ENCODE measurements at regions not wholly inside any gene's neighbourhood (a gene's known extent, or its start where the extent isn't known, plus 50 kb on each side); places are given as distances from the start of the nearest gene placed in this dataset.

- no peak for DNase-seq
Observed at GRCh38 chr2:240227538-240228428, 87.3 kb upstream of the OTOS start.

DNA sequence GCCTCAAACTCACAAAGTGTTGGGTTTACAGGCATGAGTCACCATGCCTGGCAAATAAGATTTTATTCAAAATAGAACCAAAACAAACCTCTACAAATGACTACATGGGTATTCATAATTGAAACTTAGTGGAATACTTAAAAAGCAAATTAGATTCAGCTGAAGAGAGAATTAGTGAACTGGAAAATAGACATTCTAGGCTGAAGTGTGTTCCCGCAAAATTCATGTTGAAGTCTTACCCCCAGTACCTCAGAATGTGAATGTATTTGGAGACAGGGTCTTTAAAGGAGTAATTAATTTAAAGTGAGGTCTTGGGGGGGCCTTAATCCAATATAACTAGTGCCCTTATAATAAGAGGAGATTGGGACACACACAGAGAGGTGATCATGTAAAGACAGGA, 88.5 kb upstream of the OTOS start:
- DNase-seq, result no peak

- DNase-seq, result no peak
Observed at GRCh38 chr2:240229603-240230235, 89.3 kb upstream of the OTOS start.

DNA sequence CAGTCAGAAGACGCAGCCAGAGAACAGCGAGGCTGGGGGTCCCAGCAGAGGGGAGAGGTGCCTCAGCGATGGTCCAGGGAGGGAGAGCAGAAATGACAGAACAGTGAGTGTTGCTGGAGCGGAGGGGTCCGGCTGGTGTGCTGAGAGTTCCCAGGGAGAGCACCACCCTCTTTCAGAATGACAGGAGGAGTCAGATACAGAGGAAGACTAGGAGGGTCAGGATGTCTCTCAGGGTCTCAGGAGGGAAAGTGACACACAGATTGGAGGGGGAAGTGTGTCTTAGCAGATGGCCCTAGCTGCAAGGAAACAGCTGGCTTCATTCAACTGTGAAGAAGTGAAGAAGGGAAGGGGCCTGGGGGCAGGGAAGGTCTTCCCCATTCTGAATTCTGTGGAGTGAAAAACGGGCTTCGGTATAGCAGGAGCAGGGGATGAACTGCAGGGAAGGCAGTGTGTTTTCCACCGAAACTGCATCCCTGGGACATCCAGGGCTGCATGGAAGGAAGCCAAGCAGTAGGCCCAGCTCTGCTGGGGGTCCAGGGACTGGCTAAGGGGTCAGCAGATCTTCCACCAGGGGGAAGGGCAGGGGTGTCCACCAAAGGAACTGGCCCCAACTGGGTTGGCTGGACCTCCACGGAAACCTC, 90.0 kb upstream of the OTOS start:
- no peak for DNase-seq

DNA sequence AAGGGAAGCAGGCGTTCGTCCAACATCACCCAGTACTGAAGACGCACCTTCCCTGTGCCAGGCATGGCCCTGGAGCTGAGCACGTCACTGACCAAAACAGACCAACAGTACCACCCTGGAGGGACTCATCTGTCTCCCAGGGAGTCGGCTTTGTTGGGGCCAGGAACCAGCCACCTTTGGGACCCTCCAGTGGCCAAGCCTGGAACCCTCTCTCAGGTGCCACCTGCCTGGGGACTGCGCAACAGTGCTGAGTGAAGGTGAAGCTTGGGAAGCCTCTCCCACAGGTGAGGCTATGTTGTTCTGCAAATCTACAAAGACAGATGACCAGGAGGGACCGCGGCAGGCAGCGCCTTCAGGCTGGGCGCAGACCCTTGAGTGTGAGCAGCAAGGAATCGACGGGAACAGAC, 91.4 kb upstream of the OTOS start:
- DNase-seq, result no peak

GRCh38 chr2:240232264-240232915, 91.9 kb upstream of the OTOS start:
- DNase-seq, result no peak

GRCh38 chr2:240232961-240233884, 92.8 kb upstream of the OTOS start:
- peak; percentile 35 for DNase-seq

DNA sequence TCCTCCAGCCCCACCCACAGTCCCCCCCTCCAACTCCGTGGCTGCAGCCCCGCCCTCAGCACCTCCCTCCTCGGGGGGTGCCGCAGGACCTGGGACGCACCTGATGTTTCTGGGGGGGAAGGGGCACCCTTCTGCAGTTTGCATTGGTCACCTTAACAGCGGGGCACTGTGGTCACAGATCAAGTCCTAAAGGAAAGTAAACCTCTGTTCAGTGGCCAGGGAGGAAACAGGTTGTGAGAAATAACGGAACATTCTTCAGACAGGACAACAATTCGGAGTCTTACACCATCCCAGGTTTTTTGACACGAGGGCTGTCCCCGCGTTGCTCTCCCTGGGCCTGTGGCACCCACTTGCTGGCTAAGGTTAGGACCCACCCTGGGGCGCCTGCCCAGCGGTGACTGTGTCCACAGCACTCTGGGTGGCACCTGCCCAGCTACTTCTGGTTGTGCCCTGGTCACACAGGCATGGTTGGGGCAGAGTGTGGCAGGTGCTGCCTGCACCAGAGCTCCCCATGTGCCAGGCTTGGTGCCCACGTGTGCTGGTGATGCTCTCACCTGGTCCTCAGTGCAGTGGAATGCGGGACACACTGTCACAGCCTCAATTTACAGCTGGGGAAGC, 93.5 kb upstream of the OTOS start:
- DNase-seq, result no peak

GRCh38 chr2:240234503-240234951, 94.1 kb upstream of the OTOS start:
- DNase-seq, result no peak

DNA sequence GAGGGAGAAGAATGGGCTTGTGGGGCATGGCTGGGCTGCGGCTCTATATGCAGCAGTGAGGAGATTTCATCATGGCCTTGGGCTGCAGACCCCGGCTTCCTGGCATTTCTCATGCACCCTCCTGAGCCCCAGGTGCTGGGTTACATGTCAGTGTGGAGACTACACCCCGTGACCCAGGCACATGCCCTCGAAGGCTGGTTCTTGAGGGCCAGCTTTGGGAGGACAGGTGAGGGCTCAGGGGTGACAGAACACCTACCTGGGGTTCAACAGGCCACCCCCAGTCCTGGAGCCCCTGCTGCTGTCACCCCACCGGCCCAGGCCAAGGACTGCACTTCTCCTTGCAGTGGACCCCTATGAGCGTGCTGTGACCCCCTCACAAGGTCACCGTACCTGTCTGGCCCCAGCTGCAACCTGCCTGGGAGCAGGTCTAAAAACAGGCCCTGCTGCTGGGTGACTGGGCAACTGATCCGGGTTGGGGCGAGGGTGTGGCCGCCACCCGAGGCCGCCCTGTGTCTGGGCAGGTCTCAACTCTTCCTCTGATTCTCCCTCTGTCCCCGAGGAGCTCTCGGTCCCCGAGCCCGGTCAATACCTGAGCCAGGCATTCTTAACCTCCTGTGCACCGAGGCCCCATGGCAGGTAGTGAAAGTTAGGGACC, 94.8 kb upstream of the OTOS start:
- no peak for DNase-seq

GRCh38 chr2:240235811-240236210, 95.4 kb upstream of the OTOS start:
- no peak for DNase-seq

- DNase-seq, result no peak
Observed at GRCh38 chr2:240236217-240237111, 96.0 kb upstream of the OTOS start.

GRCh38 chr2:240237609-240238174, 97.2 kb upstream of the OTOS start:
- DNase-seq, result no peak

DNA sequence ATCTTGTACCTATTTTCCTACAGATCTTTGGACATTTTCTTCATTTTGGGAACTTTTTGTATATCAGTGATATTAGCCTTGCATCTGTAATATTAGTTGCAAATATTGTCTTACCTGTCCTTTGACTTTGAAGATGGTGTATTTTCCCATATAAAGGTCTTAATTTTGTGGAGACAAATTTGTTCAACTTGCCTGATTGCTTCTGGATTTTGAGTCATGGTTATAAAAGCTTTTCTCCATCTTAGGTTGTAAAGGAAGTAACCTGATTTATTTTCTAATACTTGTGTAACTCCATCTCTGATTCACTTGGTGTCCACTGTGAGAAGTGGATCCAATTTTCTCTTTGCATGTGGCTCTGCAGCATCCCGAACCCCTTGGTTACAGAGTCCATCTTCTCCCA, 97.7 kb upstream of the OTOS start:
- no peak for DNase-seq

- DNase-seq, result no peak
Observed at GRCh38 chr2:240238786-240239185, 98.3 kb upstream of the OTOS start.

DNA sequence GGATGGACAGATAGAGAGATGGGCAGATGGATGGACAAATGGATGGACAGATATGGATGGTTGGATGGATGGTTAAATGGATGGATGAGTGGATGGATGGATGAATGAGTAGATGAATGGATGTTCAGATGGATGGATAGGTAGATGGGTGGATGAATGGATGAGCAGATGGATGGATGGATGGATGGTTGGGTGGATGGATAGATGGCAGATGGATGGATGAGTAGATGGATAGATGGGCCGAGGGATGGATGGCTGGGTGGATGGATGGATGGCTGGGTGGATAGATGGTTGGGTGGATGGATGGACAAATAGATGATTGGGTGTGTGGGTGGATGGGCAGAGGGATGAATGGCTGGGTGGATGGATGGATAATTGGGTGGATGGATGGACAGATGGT, 98.9 kb upstream of the OTOS start:
- DNase-seq, result no peak

DNA sequence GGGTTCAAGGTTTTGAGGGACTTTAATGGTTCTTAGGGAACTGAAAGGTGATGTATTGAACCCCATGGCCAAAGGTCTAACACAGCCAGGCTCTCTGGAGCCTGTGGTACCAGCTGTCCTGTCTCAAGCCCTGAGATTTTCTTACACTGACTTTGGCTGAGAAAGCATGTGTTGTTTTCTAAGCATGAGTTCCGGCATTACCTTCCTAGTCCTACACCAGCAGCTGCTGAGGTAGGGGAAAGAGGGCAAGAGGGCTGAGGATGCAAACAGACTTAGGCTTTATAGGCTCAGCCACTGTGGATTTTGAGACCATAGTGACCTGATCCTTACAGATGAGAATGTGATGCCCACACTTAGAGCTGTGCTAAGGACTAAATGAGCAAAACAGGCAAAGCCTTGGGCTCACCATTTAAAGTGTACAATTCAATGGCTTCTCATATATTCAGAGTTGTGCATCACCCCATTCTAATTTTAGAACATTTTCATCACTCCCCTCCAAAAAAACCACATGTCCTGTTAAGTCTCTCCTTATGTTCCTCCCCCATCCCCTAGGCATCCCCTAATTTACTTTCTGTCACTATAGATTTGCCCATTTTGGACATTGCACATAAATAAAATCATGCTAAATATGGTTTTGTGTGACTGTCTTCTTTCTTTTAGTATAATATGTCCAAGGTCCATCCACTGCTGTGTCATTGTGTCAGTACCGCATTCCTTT, 99.7 kb upstream of the OTOS start:
- no peak for DNase-seq

GRCh38 chr2:240240781-240241180, 100.3 kb upstream of the OTOS start:
- DNase-seq, result no peak

GRCh38 chr2:240241572-240241971, 101.1 kb upstream of the OTOS start:
- no peak for DNase-seq

Data from activated gamma-delta T cell (primary cell).